ENCODE measurements at regions not wholly inside any gene's neighbourhood (a gene's known extent, or its start where the extent isn't known, plus 50 kb on each side); places are given as distances from the start of the nearest gene placed in this dataset.

- WGBS (ENCODE audit: extremely low coverage, insufficient read length, low lambda C conversion rate), result no CpG with 5 or more reads among the region's 4 CpGs
- no peak overlapping the region for H3K4ac ChIP-seq (ENCODE audit: low read depth, low read length)
- H2BK120ac ChIP-seq (ENCODE audit: low read depth, low read length, poor library complexity, severe bottlenecking), result no peak overlapping the region
- H3K9me3 ChIP-seq (ENCODE audit: control insufficient read depth, low read depth, low read length), result no peaks in the 10 kb centered on the region
- H3K27me3 ChIP-seq (ENCODE audit: insufficient read depth, low read length), result no peaks in the 10 kb centered on the region
- H3K18ac ChIP-seq (ENCODE audit: insufficient read length, low read depth, low read length), result no peak overlapping the region
- Mint-ChIP-seq H3K27ac (no peak overlapping the region), H3K4me1 (peaks cover 6 to 12% of the 10 kb centered on the region in 2 experiments; a peak in 3 of 4 replicates), H3K27me3 (ENCODE audit: low read depth) (no peaks in the 10 kb centered on the region), H3K4me3 (no peak overlapping the region), H3K36me3 (ENCODE audit: insufficient read depth in 1 of 3, low read depth in 3 of 3) (peaks cover 0 to 7% (median 2%) of the 10 kb centered on the region in 3 experiments; a peak in 3 of 7 replicates), H3K9me3 (peaks cover 2 to 3% of the 10 kb centered on the region in 2 experiments; a peak in 2 of 5 replicates)
- H4K20me1 ChIP-seq (ENCODE audit: control insufficient read depth, insufficient read depth, insufficient read length), result no peaks in the 10 kb centered on the region
- no peak overlapping the region for H4K5ac ChIP-seq (ENCODE audit: insufficient read length, low read depth, low read length)
- no peaks in the 10 kb centered on the region for H3K79me1 ChIP-seq (ENCODE audit: insufficient read depth, low read depth, low read length, poor library complexity, severe bottlenecking)
- DNase-seq, result no peak
- TF ChIP-seq CTCF (conservative IDR thresholded peaks at IDR 0.05), result no peak
- H2BK20ac ChIP-seq (ENCODE audit: low read depth, low read length, poor library complexity, severe bottlenecking), result no peak overlapping the region
- no peak overlapping the region for H4K8ac ChIP-seq (replicated peaks; ENCODE audit: insufficient read length, low read depth, low read length)
- H2BK5ac ChIP-seq (ENCODE audit: insufficient read length, low read length), result no peak overlapping the region
- no peak overlapping the region for H3K14ac ChIP-seq (ENCODE audit: insufficient read depth, low read length)
- H3K4me1 ChIP-seq (ENCODE audit: insufficient read depth, low read length), result no peaks in the 10 kb centered on the region
- H4K91ac ChIP-seq (ENCODE audit: insufficient read length, low read depth, low read length), result no peak overlapping the region
- H2AFZ ChIP-seq (ENCODE audit: low read length), result no peak overlapping the region
- no peaks in the 10 kb centered on the region for H3K79me2 ChIP-seq (ENCODE audit: insufficient read depth, low read length)
- H3K23me2 ChIP-seq (ENCODE audit: insufficient read length, low read depth, low read length, poor library complexity, severe bottlenecking), result no peaks in the 10 kb centered on the region
- no peak overlapping the region for H2BK12ac ChIP-seq (ENCODE audit: insufficient read length, low read depth, low read length)
- no peak overlapping the region for H3K27ac ChIP-seq (ENCODE audit: insufficient read length, low read depth, low read length)
- no peak overlapping the region for H3K9ac ChIP-seq (ENCODE audit: extremely low read depth, insufficient read length, low read length)
- H3K56ac ChIP-seq (ENCODE audit: insufficient read length, low read depth, low read length), result no peak overlapping the region
- H3K4me2 ChIP-seq (ENCODE audit: insufficient read depth, insufficient read length, low read length), result no peak overlapping the region
- H2BK15ac ChIP-seq (ENCODE audit: low read depth, low read length), result no peak overlapping the region
- no peak overlapping the region for H3K23ac ChIP-seq (ENCODE audit: insufficient read length, low read depth, low read length)
- no peak overlapping the region for H2AK5ac ChIP-seq (ENCODE audit: insufficient read length, low read length)
- no peak overlapping the region for H3T11ph ChIP-seq (ENCODE audit: low read length)
These were observed 379.6 kb downstream of the ETNK1 start for GRCh38 chr12:23004473-23005020.
